ENCODE measurements at regions not wholly inside any gene's neighbourhood (a gene's known extent, or its start where the extent isn't known, plus 50 kb on each side); places are given as distances from the start of the nearest gene placed in this dataset.
A peak's percentile ranks its signal among the peaks of the same experiment; 100 is the strongest.

DNA sequence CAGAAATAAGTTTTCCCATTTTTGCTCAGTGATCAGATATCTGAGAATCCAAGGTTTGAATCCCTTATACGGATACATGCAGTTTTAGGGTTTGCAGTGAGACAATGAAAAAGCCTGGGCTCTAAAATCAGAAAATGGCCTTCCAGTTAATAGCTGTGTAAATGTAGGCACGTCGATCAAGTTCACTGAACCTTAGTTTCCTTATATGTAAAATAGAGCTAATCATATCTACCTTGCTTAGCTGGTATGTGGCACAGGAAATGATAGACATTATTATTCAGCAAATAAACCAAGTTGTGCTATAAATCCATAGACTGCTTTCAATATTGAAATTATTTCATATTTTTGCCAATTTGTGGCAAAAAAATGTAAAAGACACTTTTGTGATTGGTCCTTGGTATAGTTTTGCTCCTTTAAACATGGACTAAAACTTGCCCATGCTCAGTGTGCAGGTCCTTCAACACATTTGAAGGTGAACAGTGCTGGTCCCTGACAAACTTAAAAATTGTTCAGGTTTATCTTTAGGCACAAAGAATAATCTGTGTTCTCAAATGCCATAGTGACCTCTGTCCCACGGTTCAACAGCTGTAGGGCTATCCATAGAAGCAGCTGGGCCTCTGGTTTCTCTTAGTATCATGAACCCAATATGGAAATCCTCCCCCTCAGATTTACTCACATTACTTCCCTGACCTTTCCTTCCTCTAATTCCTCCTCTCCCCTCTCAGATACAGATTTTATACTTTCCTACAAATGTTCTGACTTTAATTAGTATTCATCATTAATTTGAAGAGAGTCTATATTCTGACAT is 51.0 kb downstream of the CCDC54 start:
- no peak for DNase-seq (ENCODE audit: low spot score)

DNA sequence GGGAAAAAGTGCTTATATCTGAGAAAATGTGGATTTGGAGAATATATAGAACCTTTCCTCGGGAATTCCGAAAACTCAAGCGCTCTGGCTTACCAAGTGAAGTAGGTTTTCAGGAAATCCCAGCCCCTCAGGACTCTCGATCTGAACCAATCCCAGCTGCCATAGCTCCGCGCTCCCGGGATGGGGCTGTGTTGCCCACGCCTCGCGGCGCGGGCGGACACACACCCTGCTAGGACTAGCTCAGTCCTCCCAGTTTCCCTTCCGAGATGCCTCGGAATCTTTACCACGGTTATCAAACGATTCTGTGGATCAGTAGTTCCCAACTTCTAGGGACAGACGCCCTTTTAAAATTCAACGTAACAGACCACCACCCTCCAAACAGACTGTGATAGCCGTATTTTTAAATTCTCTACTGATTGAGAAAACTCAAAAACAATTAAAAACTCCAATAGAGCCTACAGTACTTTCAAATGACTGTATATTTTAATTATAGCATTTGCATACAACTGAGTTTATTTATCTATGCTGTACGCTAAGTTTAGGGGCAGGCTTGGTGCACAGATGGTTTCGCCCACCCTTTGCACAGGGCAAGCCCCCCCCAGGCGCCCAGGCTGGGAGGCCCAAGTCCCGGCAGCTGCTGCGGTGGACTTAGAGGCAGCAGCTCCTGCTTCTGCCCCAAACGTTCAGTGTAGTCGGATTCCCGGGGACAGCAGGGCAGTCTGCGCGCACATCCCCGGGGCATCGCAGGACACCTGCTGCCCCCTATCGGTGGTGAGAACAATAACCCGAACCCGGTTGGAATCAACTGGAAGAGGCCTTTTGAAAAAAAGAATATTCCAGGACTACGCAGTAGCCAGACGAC is 52.3 kb downstream of the CCDC54 start:
- peak; percentile 79 for DNase-seq (ENCODE audit: low spot score)

DNA sequence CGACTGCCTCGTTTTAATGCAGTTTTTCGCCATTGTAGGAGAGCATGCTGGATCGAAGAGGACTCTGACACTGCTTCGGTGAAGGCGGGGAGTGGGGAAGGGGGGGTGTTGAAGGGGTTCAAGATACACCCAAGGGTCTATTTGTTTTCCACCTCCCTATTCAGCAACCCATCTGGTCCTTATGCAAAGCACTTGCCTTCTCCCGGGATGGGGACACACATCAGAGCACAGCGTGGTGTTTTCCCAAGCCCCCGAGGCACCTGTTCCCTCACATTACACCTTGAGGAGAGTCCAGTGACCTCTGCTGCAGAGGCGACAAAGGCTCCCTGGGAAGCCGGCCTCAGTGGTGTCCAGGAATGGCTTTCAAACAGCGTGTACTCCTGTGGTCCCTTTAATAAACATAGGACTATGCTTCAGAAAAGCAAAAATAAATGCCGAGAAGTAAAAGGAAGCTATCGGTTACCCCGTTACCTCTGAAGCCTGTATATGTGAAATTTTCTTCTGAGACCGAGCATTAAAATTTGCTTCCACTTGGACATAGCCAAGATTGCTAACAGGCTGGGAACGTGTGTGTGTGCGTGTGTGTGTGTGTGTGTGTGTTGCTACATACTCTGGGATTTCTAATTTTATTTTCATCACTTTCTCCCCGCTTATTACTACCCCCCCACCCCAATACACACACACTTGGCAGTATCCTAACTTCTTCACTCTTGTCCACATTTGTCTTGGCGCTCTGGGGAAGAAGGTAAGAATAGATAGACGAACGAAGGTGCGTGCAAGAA is 53.2 kb downstream of the CCDC54 start:
- DNase-seq (ENCODE audit: low spot score), result no peak

DNA sequence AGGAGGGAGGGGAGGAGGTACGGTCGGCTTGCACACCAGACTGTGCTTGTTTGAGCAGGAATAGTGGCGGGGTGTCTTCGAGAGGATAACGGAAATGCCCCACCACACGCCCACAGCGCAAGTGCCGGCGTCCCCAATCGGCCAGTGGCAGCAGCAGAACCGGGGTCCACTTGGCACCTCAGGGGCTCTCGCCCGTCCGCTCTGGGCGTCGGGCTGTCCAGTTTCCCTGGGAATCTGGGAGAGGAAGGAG is 53.7 kb downstream of the CCDC54 start:
- DNase-seq (ENCODE audit: low spot score), result no peak

DNA sequence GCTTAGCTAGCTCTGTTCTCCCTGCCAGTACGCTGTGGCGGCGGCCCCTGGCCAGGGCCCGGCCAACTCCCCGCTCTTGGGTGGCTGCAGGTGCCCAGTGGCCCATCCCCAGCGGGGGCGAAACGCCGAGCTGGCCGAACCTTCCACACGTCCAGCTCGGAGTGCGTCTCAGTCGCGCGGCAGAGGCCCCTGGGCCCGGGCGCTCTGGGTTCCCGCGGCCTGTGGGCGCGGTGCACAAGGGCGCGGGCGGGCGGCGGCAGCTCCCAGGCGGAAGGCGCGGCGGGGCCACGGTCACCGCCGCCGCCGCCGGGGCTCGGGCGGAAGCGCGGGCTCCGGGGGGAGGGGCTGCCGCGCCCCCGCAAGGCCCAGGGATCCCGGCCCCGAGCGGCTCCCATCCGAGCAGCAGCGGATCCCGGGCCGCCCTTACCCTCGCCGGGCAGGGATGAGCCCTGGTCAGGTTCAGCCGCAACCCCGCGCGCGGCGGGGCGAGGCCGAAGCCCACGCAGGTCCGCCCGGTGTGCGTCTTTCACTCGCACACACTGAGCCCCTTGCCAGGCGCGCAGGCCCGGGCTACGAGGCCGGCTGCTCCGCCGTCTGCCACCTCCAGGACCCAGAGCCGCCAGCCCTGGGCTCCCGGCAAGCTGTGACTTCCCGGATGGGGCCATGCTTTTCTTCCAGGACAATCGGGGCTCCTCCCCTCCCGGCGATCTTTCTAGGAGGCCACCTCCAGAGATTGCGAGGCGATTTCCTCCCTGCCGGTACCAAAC is 54.2 kb downstream of the CCDC54 start:
- DNase-seq (ENCODE audit: low spot score), result peak; percentile 74

DNA sequence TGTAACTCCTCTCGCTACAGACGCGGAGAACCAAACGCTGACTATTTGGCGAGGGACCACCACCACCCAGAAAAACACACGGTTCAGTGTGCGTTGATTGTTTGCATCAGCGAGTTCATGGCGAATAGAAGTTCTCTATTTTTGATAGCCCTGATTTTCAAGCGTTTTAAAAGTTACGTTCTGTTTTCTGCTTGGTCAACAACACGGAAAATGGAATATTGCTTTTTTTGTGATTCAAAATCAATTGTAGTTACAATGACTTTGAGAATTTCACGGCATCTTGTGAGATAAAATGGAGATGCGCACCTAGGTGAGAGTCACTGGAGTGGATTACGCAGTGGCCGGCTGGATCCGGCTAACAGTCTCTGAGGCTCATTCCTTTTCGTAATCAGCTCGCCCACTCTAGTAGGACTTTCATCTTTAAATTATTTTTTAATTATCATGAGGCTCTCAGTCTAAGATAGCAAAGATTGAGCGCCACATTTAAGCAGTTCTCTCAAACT is 54.8 kb downstream of the CCDC54 start:
- DNase-seq (ENCODE audit: low spot score), result peak; percentile 9

DNA sequence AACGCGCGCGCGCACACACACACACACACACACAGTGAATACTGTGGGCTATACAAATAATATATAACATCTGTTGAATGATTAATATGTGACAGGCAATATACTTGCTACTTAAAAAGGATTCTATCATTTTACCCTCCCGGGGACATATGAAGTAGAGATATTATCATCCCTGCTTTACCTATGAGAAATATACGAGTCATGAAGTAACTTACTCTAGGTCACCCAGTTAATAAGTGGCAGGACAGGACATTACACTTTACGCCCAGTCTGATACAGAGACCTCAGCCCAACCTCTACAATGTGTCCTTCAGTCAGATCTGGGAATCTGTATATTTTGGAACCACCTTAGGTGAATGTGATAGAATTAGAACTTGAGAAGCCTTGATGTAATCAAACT is 55.4 kb downstream of the CCDC54 start:
- DNase-seq (ENCODE audit: low spot score), result peak; percentile 22

DNA sequence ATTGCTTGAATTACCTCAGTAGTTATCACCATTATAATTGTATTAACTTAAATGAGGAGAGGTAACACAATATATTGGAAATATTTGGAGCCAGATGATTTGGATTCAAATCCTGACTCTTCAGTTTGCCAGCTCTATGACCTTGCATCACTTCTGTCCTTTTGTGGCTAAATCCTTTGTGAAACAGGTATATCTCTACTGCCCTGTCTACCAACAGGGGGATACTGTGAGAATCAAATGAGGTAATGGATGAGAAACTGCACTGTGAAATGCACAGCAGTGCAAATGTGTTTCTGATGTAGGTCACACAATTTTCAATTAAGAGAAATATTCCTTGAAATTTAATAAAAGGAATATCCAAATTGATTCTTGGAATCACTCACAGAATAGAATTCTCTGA is 58.8 kb downstream of the CCDC54 start:
- no peak for DNase-seq (ENCODE audit: low spot score)

DNA sequence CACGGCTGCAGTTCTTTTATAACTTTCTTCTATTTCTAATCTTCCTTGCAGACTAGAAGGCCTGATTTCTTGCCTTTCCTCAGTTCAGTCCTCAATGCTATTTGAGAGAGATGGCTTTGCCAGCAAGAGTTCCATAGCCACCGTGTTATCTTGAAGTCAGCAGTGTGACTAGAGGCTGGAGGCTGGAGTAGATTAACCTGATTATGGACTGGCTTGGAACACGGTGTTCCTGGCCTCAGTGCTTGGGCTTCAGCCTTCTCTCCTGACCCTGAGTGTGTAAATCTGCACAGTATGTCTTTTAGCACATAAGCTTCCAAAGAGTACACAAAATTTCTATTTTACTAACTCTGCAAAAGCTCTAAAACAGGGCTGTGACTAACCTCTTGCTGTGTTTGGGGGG is 61.4 kb downstream of the CCDC54 start:
- DNase-seq (ENCODE audit: low spot score), result no peak

DNA sequence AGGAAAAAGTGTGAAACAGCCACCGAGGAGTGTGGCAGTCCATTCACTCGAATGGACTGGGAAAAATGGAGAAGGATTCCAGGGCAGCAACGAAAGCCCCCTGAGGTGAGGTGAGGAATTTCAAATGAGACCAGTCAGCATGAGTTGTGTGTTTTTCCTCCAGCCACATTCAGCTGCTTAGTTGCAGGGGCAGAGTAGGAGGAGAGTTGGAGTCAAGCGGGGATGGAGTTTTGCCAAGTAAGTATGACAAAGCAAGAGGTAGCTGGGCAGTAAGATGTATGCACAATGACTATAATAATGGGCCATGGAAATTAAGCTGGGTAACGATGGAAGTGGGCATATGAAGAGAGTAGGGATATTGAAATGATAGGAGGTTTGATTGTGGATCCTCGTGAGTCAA is 64.4 kb downstream of the CCDC54 start:
- DNase-seq (ENCODE audit: low spot score), result no peak

DNA sequence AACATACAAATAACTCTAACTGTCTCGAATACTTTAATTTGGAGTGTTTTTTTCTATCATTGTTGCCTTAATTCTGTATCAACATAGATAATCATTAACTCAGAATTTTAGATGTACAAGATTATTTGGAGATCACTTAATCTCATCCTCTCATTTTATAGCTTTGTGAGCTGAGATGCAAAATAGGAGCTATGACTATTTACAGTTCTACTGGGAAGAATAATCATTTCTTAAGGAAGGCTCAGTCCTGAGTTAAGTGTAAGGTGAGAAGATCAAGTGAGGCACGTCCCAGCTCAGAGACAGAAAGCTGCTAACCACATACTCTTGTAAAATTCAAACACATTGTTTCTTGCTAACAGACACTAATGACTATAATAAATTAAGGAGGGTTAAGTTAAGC is 66.2 kb downstream of the CCDC54 start:
- DNase-seq (ENCODE audit: low spot score), result no peak

DNA sequence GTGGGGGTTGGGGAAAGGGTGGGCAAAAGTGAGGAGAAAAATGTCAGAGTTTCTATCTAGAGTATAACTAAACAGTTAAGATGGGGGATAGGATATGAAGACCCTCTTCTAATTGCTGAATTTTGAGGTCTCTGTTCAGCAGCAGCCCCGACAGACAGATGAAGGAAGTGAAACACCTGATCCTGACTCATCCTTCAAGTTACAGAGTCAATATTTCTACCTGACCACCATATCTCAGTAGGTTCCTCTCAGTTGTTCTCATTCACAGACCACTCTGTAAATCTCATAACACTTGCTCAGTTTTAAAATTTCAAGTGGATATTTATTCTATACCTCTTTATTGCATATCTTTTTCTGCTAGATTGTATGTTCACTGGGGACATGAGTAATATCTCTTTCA is 69.5 kb downstream of the CCDC54 start:
- no peak for DNase-seq (ENCODE audit: low spot score)

DNA sequence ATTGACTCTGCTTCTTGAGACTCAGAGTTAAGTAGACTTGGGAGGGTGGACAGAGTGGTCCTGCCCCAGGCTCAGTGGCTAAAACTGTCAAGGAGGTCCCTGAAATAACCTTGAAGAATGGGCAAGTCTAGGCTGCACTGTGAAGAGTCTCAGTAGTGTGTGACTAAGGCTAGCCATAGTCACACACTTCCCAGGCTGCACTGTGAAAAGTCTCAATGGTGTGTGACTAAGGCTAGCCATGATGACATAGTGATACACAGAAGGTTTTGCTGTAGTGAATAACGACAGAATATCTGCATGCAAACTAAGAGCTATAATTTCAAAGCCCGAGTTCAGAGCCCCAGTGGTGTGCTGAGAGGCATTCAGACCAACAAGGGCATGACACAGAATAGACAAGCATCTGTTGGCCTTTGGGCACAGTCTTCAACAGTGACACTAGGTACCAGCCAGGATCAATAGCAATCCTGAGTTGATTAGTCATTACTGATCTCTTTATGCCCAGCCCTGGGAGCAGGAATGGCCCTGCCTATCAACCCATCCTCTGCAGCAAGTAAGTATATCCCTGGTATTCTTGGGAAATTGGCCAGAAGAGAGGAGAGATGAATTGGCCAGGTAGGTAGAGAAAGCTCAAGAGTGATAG is 72.4 kb upstream of the BBX start:
- DNase-seq (ENCODE audit: low spot score), result no peak

DNA sequence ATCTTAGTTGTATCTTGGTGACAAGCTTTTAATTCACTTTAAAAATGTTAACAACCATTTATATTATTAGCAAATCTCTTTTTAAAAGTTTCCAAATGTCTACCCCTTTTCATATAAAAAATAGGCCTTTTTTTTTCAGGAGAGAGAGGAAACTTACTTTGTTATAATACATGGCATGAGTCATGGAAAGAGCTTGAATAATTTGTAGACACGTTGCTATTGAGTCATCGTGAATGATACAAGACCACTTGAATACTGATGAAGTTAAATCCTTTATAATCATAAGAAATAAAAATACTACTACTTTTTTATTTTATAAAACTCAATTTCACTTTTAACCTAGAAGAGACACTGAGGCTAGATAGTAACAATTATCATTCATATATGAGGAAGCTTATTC is 70.3 kb upstream of the BBX start:
- peak; percentile 40 for DNase-seq (ENCODE audit: low spot score)

DNA sequence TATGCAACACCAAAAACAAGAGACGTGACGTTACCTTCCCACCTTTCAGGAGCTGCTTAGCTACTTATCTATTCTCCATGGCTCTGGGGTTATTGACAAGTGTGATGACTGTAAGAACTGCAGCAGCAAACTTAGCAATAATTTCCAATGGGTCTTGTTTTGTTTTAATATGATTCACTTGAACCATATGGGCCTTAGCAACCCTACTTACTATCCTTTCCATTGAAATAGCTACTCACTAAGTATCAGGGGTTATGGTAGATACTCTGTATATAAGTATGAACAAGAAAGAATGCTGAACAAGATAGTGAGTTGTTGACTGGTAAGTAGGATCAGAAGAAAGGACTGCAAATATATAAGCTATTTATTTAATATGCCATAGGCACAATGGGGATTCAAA is 69.3 kb upstream of the BBX start:
- no peak for DNase-seq (ENCODE audit: low spot score)

DNA sequence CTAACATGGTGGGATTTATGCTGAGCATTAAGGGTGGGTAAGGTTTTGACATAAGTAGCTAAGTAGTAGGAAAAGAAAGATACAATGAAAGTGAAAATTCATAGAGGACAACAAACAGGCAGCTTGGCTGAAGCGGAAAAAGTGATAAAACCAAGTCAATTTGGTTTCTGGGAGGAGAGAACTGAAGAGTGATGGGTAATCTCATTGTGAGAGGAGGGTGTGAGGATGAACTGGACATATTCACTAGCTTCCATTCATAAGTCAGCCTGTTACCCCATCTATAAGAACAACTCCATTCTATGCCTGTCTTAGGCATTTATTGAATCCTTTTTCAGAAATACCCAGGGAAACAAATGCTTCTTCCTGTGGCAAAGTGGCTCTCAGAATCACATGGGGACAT is 67.1 kb upstream of the BBX start:
- no peak for DNase-seq (ENCODE audit: low spot score)

DNA sequence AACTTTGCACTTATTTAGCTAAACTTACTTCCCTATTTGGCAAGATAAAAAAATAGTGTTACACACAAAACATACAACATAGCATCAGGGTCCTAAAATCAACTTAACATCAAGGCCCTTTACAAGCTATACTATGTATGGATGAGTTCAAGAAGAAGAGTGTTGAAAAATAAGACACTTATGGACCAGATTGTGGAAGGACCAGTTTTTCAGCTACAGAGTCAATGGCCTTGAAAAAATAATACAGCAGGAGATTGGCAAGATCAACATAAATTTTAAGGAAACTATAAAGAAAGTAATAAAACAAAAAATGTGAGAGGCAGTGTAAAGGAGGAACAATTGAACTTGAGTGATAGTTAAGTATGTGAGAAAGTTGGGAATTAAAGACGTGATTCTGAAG is 66.3 kb upstream of the BBX start:
- DNase-seq (ENCODE audit: low spot score), result no peak

DNA sequence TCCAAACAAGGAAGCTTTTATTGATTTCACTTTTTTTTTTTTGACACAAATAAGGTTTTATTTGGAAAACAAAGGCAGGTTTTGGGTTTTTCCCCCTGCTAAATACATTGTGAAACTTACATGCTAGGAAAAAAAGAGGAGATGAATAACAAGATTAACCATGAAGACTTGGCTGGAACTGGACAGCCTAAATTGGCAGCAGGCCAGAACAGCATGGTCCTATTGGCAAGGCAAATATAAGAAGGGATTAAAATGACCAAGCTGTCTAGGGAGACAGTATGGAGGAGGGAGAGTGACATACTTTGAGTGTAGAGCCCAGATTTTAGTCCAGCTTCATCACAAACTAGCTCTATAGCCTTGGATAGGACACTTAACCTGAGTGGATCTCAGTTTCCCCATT is 63.9 kb upstream of the BBX start:
- DNase-seq (ENCODE audit: low spot score), result no peak

DNA sequence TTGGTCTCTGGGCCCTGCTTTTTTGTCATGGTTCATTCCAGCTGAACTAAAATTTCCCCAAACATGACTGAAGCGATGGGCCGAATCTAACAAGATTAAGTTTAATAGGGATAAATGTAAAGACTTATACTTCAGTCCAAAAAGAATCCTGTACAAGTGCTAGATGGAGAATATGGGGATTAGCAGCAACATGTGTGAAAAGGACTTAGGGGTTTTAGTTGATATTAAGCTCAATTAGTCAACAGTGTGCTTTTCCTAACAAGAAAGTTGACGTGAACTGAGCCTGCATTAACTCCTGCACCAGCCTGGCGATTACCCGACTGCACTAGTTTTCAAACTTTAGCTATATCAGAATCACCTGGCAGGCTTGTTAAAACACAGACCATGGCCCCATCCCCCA is 61.0 kb upstream of the BBX start:
- no peak for DNase-seq (ENCODE audit: low spot score)

DNA sequence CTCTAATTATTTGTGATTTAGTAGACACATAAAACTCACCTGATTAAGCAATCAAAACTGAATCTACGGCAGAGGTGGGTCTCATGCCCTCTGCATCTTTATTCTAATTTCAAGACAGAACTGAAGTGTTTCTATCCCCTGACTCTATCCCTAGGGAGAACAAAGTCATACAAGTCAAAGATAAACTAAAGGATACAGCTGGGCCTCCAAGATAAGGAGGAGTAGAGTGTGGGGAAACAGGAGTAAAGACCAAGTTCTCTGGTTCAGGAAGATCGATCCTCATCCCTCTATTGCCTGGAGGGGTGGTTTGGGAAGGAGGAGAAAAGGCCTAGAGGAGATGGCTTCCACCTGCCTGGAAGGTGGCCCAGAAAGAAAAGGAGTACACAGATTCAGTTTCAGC is 58.7 kb upstream of the BBX start:
- DNase-seq (ENCODE audit: low spot score), result no peak

DNA sequence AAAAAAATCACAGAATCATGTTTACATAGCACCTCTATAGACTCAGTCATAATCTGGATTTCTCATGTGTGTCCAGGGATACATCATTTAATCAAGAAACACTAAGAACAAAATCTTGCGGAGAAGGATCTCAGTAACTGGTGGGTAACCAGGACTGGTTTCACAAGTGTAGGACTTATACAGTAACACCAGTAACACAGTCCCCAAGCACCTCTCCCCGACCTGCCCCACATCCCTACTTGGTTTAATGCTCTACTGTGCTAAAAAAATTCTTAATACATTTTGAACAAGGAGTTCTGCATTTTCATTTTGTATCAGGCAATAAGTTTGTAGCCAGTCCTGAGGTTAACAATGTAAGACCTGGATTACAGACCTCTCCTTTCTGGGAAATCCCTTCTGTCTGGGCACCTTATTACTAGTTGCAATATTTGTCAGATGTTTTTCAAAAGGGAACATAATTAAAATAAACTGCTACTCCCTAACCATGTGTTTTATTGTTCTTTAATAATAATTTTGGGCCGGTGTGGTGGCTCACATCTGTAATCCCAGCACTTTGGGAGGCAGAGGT is 57.6 kb upstream of the BBX start:
- DNase-seq (ENCODE audit: low spot score), result no peak
